NCI-H1417 (cell line): ENCODE measurements at regions not wholly inside any gene's neighbourhood (a gene's known extent, or its start where the extent isn't known, plus 50 kb on each side); places are given as distances from the start of the nearest gene placed in this dataset.
"Not testable (repeated sequence)": the region's sequence is repeated elsewhere in the genome, so short reads cannot be mapped to it uniquely, and the experiment has no call there.

Experiments used
- DNase-seq, 3 experiments: peaks; one replicate each; lab custom pipeline; 2025; lab: John Stamatoyannopoulos, UW

GRCh38 chr13:62194371-62194770, 778.7 kb upstream of the PCDH20 start:
- DNase-seq: no peak

- DNase-seq: no peak
Observed at GRCh38 chr13:62193919-62194318, 778.3 kb upstream of the PCDH20 start.

DNA sequence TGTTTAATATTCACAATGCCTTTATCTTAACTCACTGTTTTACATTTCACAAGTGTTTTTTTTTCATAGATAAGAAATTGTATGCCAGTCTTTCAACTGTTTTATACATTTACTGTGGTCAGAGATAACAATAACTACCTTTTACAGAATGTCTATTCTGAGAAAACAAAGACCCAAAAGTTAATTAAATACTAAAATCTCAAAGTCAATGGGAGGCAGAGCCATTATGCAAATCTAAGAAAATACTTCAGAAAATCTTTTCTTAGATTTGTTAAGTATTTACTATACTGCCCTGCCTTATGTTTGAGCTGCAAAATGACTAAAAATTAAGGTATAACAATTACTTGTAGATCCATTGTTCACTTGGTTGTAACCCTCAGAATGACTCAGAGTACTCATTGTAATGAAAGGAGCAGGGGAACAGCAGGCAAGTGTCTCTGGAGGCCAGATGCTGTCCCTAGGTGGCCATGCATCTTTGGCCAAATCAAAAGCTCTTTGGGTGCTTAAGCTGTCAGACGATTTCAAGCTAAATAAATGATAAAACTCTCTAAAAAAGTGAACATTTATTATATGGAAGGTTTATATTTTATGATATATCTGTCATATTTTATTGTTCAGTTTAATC, 770.1 kb upstream of the PCDH20 start:
- peak in 1 of 3 experiments; percentile 24 for DNase-seq

- DNase-seq: no peak
Observed at GRCh38 chr13:62176051-62176450, 760.4 kb upstream of the PCDH20 start.

DNA sequence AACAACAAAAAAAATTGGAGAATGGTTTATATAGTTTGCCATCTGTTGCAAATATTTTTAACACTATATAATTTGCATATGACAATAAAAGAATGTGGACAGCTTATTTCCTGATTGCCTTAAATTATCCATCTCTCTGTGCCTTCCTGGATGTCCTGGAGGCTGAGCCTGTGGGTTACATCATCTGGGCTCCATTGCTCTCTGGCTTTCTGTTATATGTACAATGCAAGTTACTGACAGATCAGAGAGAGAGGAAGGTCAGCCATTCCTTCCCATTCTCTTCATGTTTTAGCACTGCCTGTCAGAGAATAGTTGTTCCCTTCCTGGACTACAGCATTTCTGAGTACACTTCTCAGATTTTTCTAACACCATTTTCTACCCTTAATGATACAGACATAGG, 758.3 kb upstream of the PCDH20 start:
- no peak for DNase-seq

DNA sequence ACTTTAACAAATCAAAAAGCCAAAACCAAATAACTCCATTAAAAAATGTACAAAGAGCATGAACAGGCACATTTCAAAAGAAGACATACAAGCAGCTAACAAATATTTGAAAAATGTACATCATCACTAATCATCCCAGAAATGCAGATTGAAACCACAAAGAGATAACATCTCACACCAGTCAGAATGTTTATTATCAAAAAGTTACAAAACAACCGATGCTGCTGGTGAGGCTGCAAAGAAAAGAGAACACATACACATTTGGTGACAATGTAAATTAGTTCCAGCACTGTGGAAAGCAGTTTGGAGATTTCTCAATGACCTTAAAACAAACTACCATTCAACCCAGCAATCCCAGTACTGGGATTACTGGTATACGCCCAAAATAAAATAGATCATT, 756.0 kb upstream of the PCDH20 start:
- no peak for DNase-seq

DNA sequence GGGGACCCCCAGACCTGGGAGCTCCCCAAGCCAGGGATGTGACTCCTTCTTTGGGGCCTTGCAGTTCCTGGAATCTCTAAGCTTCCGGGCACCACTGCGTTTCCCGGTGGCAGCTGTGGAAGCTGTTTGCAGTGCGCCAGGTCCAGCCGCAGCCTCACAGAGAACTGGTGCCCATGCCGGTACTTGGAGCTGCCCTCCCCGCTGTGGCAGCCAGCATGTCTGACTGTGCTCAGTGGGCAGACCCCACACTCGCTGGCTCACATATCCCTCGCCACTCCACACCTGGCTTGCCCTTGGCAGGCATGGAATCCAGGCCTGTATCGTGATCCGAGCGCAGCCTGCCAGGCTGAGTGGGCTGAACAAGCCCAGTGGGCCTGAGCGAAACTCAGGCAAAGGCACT, 753.2 kb upstream of the PCDH20 start:
- DNase-seq: no peak

- DNase-seq: no peak
Observed at GRCh38 chr13:62167650-62168172, 752.1 kb upstream of the PCDH20 start.

DNA sequence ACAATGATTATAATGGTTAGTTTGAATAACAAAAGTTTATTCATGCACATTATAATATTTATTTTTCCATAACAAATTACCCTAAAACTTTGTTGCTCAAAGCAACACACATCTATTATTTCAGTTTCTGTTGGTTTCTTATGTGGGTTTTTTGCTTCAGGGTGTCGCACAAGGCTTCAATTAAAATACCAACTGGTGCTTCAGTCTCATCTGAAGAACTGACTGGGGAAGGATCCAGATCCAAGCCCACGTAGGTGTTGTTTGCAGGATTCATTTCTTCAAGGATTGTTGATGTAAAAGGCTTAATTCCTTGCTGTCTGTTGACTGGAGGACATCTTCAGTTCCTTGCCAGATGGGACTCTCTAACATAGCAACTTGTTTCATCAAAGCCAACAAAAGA, 747.2 kb upstream of the PCDH20 start:
- DNase-seq: no peak

DNA sequence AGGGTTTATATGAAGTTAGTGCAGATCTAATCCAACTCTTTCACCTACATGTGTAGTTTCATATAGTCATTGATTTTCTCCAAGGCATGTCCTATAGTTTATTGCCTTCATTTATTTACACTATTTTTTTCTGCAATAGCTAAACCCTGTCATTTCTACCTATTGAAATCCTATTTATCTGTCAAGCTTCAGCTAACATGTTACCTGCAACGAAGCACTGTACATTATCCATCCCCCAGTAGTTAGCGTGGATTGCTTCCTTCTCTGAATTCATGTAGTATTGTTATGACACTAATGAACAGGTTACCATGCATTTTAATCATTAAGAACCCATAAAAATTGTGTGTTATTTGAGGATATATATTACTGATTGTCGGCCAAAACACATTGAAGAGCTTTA, 742.9 kb upstream of the PCDH20 start:
- DNase-seq: no peak

DNA sequence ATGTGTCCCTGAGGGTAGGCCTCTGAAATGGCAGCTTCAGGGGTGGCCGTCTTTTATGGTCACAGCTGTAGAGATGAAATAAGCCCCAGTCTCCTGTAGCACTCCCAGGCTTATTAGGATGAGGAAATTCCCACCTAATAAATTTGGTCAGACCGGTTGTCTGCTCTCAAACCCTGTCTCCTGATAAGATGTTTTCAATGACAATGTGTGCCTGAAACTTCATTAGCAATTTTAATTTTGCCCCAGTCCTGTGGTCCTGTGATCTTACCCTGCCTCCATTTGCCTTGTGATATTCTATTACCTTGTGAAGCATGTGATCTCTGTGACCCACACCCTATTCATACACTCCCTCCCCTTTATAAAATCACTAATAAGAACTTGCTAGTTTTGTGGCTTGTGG, 736.1 kb upstream of the PCDH20 start:
- DNase-seq: not testable (repeated sequence)

DNA sequence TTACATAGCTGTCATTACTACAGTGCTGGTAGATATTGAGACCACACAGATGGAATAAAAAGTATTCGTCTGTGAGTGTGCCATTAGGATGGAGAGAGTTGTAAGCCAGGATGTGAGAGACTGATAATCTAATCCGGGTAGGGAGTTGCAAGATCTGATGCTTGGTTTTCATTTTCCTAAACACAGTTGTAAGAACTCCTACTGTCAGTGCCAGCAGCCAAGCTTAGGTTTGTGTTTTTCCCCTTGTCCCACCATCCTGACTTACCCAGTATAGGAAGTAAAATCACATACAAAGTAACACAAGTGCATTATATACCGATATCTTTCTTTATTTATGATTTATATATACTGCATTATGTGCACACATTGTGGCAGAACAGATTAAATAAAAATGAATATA, 726.4 kb upstream of the PCDH20 start:
- no peak for DNase-seq

GRCh38 chr13:62139597-62139996, 723.9 kb upstream of the PCDH20 start:
- no peak for DNase-seq

GRCh38 chr13:62137629-62138405, 722.2 kb upstream of the PCDH20 start:
- DNase-seq: no peak

DNA sequence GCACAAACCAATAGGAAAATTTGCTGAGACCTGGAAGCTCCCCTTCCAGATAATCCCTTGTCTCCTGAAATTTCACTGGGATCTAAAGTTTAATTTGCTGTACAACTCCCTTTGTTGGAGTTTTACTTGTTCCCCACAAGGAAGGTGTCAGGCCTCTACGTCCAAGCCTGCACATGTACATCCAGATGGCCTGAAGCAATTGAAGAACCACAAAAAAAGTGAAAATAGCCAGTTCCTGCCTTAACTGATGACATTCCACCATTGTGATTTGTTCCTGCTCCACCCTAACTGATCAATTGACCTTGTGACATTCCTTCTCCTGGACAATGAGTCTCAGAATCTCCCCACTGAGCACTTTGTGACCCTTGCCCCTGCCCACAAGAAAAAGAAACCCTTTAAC, 716.0 kb upstream of the PCDH20 start:
- no peak for DNase-seq

GRCh38 chr13:62130062-62130970, 714.7 kb upstream of the PCDH20 start:
- DNase-seq: peak in 1 of 3 experiments; percentile 57

DNA sequence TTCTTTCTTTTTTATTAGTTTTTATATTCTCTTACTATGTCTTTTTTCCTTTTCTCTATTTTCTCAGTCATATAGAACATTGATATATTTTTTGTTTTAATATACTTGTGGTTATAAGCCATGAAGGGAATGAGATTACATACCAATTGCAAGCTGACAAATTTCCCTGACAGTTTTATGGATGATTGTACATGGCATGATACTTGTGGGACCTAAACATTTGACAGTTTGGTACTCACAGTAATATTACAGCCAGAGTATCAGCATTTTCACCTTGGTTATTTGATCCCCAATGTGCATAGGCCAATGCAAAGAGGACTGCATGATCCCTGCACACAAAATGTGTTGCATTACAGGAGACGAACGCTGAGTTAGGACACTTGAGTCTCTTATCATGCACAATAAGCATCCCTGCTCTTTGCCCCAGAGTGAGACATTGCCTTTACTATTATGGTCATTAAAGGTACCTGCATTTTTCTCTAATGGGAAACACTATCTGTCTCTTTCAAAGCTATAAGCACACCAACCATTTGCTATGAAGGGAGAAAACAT, 713.4 kb upstream of the PCDH20 start:
- peak in 1 of 3 experiments; percentile 67 for DNase-seq

- DNase-seq: no peak
Observed at GRCh38 chr13:62126400-62126799, 710.8 kb upstream of the PCDH20 start.

- no peak for DNase-seq
Observed at GRCh38 chr13:62125451-62125850, 709.8 kb upstream of the PCDH20 start.

GRCh38 chr13:62123409-62123808, 707.8 kb upstream of the PCDH20 start:
- peak in 1 of 3 experiments; percentile 57 for DNase-seq

DNA sequence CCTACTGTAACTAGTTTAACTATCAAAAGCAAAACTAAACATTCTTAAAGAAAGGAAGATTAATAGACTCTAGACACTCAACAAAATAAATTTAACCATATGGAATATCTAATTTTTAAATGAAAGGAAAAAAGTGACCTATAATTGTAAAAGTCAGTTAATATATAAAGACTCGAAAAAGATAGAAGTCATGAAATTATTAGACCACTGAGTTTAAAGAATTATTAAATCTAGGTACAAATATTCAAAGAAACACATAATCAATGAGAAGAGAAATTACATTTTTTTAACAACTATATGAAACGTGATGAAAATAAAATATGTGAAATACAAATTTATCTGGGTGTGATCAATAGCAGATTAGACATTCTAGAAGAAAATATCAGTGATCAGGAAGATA, 706.8 kb upstream of the PCDH20 start:
- no peak for DNase-seq
